DOHH2 (cell line): ENCODE measurements at regions not wholly inside any gene's neighbourhood (a gene's known extent, or its start where the extent isn't known, plus 50 kb on each side); places are given as distances from the start of the nearest gene placed in this dataset.

Experiments used
- H3F3A ChIP-seq: fragments of 200-600 bp; sonication (generic), shearing (Covaris generic); 2 replicates; pipeline ENCODE4 v1.6.0; 2016; ENCODE audit warnings: antibody characterized with exemption, mild to moderate bottlenecking; ENCODE audit not compliant: control insufficient read depth, insufficient read depth
- H3K27ac ChIP-seq: fragments of 200-600 bp; sonication (generic); 2 replicates; pipeline ENCODE4 v1.5.1; 2014; ENCODE audit warnings: low read depth, mild to moderate bottlenecking, low read length, moderate library complexity
- H3K27me3 ChIP-seq: fragments of 200-600 bp; sonication (generic); 2 replicates; pipeline ENCODE4 v1.6.1; 2014; ENCODE audit warnings: mild to moderate bottlenecking, low read length, mixed read lengths; ENCODE audit not compliant: control insufficient read depth
- H3K36me3 ChIP-seq: fragments of 200-600 bp; sonication (generic); 2 replicates; pipeline ENCODE4 v1.6.1; 2014; ENCODE audit warnings: mild to moderate bottlenecking, low read length, moderate library complexity, mixed read lengths; ENCODE audit not compliant: control insufficient read depth
- H3K4me1 ChIP-seq: fragments of 200-600 bp; sonication (generic); 2 replicates; pipeline ENCODE4 v1.6.1; 2014; ENCODE audit warnings: mild to moderate bottlenecking, low read length, mixed read lengths; ENCODE audit not compliant: control insufficient read depth
- H3K4me2 ChIP-seq: fragments of 200-600 bp; sonication (generic); 2 replicates; pipeline ENCODE4 v1.6.0; 2014; ENCODE audit warnings: mild to moderate bottlenecking, low read length, moderate library complexity
- H3K4me3 ChIP-seq: fragments of 200-600 bp; sonication (generic); 2 replicates; pipeline ENCODE4 v1.5.1; 2014; ENCODE audit warnings: mild to moderate bottlenecking, low read length, mixed read lengths
- H3K79me2 ChIP-seq: fragments of 200-600 bp; sonication (generic); 2 replicates; pipeline ENCODE4 v1.6.1; 2014; ENCODE audit warnings: mild to moderate bottlenecking, low read length, mixed read lengths; ENCODE audit not compliant: control insufficient read depth
- H3K9me2 ChIP-seq: fragments of 200-600 bp; sonication (generic); replicated peaks from 2 replicates; pipeline ENCODE4 v1.6.1; 2014; ENCODE audit warnings: mild to moderate bottlenecking, low read length, mixed read lengths; ENCODE audit not compliant: control insufficient read depth
- H3K9me3 ChIP-seq: fragments of 200-600 bp; sonication (generic); 2 replicates; pipeline ENCODE4 v1.6.1; 2014; ENCODE audit warnings: antibody characterized with exemption, low read length, mixed read lengths; ENCODE audit not compliant: control insufficient read depth, insufficient read depth
- H4K20me1 ChIP-seq: fragments of 200-600 bp; sonication (generic); 2 replicates; pipeline ENCODE4 v1.6.0; 2014; ENCODE audit warnings: low read depth, mild to moderate bottlenecking, antibody characterized with exemption, low read length, moderate library complexity; ENCODE audit not compliant: control insufficient read depth, insufficient read depth
- EZH2phosphoT487 ChIP-seq: fragments of 200-600 bp; sonication (generic); IDR thresholded peaks from 2 replicates; pipeline ENCODE4 v1.6.1; 2017; ENCODE audit warnings: borderline replicate concordance, mild to moderate bottlenecking, antibody characterized with exemption, low read length, moderate library complexity, mixed read lengths
- TF ChIP-seq, protein P1 (sequence below): fragments of 200-600 bp; sonication (generic); IDR thresholded peaks from one replicate; pipeline ENCODE4 v1.5.1; 2014; ENCODE audit warnings: antibody characterized with exemption, mild to moderate bottlenecking, low read depth, low read length; ENCODE audit not compliant: poor library complexity, severe bottlenecking

DNA sequence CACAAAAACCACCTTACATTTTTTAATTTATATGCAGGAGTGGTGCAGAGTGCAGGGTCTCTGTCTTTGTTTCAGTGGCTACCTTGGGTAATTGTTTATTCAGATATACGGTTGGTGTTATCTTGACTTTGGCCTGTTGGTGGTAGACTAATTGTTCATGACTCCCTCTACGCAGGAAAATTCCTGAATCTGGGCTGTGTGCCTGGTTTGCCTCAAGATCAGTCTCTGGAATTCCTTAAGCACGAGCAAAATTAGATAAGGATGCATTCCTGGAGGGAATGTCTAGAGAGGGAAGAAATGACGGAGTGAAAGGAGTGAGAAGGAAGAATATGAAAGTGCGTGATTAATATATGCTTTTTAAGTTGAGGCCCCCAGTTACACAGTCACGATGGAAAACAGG, 576.9 kb upstream of the PCDH10 start:
- Histone ChIP-seq H3K9me3 (no peaks in the 10 kb centered on the region), H3K27me3 (no peaks in the 10 kb centered on the region), H3F3A (no peaks in the 10 kb centered on the region), H3K36me3 (no peaks in the 10 kb centered on the region), H3K4me3 (no peak overlapping the region), H3K27ac (no peak overlapping the region), H3K9me2 (no peaks in the 10 kb centered on the region), H4K20me1 (no peaks in the 10 kb centered on the region), H3K4me2 (no peak overlapping the region), H3K79me2 (no peaks in the 10 kb centered on the region), H3K4me1 (no peaks in the 10 kb centered on the region)
- TF ChIP-seq, protein P1, sequence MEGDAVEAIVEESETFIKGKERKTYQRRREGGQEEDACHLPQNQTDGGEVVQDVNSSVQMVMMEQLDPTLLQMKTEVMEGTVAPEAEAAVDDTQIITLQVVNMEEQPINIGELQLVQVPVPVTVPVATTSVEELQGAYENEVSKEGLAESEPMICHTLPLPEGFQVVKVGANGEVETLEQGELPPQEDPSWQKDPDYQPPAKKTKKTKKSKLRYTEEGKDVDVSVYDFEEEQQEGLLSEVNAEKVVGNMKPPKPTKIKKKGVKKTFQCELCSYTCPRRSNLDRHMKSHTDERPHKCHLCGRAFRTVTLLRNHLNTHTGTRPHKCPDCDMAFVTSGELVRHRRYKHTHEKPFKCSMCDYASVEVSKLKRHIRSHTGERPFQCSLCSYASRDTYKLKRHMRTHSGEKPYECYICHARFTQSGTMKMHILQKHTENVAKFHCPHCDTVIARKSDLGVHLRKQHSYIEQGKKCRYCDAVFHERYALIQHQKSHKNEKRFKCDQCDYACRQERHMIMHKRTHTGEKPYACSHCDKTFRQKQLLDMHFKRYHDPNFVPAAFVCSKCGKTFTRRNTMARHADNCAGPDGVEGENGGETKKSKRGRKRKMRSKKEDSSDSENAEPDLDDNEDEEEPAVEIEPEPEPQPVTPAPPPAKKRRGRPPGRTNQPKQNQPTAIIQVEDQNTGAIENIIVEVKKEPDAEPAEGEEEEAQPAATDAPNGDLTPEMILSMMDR = no peak
- TF ChIP-seq EZH2phosphoT487 = no peak

DNA sequence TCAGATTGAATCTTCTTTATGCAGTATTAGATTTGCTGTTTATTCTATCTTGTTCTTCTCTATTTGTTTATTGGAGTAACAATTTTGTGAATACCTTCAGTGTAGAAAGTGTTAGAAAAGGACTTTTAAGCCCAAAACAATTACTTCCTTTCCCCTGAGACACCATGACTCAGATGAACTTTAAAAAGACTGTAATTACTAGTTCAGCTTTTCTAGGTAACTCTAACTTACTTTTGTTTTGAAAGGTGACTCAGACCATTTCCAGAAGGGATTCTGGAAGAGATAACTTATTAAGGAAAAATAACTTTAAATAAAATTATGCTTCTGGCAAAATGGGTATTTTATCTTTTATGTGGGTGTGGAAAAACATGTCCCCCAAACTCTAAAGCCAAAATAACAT, 561.5 kb upstream of the PCDH10 start:
- TF ChIP-seq, protein P1 = no peak
- no peak for TF ChIP-seq EZH2phosphoT487
- H3K9me3 ChIP-seq = no peaks in the 10 kb centered on the region
- no peaks in the 10 kb centered on the region for H3K9me2 ChIP-seq
- no peak overlapping the region for H3K4me3 ChIP-seq
- H3K4me1 ChIP-seq = no peaks in the 10 kb centered on the region
- no peaks in the 10 kb centered on the region for H4K20me1 ChIP-seq
- no peaks in the 10 kb centered on the region for H3K27me3 ChIP-seq
- H3K27ac ChIP-seq = no peak overlapping the region
- H3K79me2 ChIP-seq = no peaks in the 10 kb centered on the region
- H3K36me3 ChIP-seq = no peaks in the 10 kb centered on the region
- no peaks in the 10 kb centered on the region for H3F3A ChIP-seq
- no peak overlapping the region for H3K4me2 ChIP-seq

DNA sequence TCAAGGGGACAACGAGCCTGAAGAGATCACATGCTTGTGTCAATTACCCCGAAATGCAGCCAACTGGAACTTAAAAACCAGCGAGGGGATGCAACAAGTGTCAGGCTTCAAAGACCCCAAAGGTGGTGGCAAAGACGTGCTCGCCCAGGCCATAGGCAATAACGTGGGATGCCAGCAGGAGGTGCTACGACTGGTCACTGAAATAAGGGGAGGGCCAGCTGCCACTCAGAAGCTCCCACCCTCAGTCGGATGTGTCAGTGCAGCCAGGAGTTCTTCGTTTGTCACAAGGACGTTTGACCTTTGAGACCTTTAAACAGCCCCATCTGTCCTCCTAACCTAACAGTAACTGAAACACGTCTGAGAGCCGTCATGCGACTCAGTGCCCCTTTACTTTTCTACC, 556.8 kb upstream of the PCDH10 start:
- Histone ChIP-seq H3K4me1 (no peaks in the 10 kb centered on the region), H3F3A (no peaks in the 10 kb centered on the region), H3K79me2 (no peaks in the 10 kb centered on the region), H3K27ac (no peak overlapping the region), H3K4me2 (no peak overlapping the region), H3K4me3 (no peak overlapping the region), H3K27me3 (no peaks in the 10 kb centered on the region), H4K20me1 (no peaks in the 10 kb centered on the region), H3K9me2 (no peaks in the 10 kb centered on the region), H3K9me3 (no peaks in the 10 kb centered on the region), H3K36me3 (no peaks in the 10 kb centered on the region)
- TF ChIP-seq EZH2phosphoT487 = no peak
- TF ChIP-seq, protein P1 = no peak

DNA sequence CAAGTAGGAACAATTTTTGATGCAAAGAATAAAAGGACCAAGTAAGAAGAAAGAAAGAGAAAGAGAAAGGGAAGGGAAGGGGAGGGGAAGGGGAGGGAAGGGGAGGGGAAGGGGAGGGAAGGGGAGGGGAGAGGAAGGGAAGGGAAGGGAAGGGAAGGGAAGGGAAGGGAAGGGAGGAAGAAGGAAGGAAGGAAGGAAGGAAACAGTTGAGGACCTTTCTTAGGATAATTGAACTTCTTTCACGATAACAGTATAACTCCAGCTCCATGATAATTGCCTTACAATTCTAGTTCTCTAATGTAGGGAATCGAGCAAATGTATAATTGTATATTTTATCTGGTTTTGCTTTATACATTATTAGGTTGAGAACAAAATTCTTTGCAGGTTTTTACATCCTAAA, 556.2 kb upstream of the PCDH10 start:
- no peaks in the 10 kb centered on the region for H3K27me3 ChIP-seq
- no peak overlapping the region for H3K27ac ChIP-seq
- TF ChIP-seq, protein P1 = no peak
- no peak for TF ChIP-seq EZH2phosphoT487
- no peak overlapping the region for H3K4me3 ChIP-seq
- no peaks in the 10 kb centered on the region for H3K9me3 ChIP-seq
- no peaks in the 10 kb centered on the region for H3K4me1 ChIP-seq
- no peaks in the 10 kb centered on the region for H3F3A ChIP-seq
- no peaks in the 10 kb centered on the region for H3K9me2 ChIP-seq
- H3K4me2 ChIP-seq = no peak overlapping the region
- no peaks in the 10 kb centered on the region for H4K20me1 ChIP-seq
- H3K36me3 ChIP-seq = no peaks in the 10 kb centered on the region
- H3K79me2 ChIP-seq = no peaks in the 10 kb centered on the region
